HG02588 (cell line): ENCODE measurements at regions not wholly inside any gene's neighbourhood (a gene's known extent, or its start where the extent isn't known, plus 50 kb on each side); places are given as distances from the start of the nearest gene placed in this dataset.
"Not testable (repeated sequence)": the region's sequence is repeated elsewhere in the genome, so short reads cannot be mapped to it uniquely, and the experiment has no call there.

Experiments used
- ATAC-seq: cut with Tn5 transposase; IDR thresholded peaks from one replicate; pipeline ENCODE4 v1.9.1; 2021; ENCODE audit warnings: mild to moderate bottlenecking, moderate library complexity; ENCODE audit not compliant: unreplicated experiment

DNA sequence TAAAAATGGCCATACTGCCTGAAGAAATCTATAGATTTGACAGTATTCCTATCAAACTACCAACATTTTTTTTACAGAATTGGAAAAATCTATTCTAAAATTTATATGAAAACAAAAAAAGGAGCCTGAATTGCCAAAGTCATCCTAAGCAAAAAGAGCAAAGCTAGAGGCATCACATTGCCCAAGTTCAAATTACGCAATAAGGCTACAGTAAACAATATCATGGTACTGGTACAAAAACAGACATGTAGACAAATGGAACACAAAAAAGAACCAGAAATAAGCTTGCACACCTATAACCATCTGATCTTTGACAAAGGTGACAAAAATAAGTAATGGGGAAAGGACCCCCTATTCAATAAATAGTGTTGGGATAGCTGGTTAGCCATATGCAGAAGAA is 50.2 kb upstream of the THSD7B start:
- no peak for ATAC-seq

DNA sequence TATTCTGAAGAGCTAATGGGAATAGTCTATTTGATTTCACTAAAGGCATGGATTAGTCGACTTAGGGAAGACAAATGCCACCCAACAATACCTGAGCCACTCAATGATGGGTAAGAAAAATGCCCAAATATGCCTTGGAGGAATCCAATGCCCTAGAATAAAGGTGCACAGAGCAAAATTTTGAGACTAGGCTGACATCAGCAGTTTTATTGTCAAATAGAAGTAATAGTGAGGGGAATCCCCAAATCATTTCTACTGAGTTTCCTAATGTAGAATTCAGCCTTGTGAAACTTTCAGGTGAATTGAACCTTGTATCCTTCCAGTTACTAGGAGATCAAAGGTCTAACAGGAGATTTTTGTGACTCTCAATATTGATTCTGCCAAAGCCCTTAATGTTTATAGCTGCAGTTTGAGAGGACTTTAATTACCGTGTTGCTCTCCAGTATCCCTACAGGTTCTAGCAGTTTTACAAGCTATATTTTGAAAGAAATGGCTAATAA is 50.8 kb upstream of the THSD7B start:
- no peak for ATAC-seq

DNA sequence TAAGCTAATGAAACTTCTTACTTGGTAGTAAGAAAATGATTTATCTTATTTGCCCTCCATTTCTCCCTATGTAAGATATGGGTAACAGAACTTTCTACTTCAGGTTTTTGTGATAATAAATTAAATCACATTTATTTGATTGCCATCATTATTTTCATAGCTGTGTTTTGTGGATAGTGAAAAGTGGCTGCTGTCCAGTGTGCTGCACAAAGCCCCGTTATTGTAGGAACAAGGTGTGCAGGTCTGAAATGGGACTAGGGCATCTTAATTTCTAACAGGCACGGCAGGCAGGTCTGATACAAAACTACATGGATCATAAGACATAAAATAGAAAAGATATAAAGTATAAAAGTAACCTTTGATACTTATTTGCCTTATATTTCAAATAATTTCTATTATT is 51.6 kb upstream of the THSD7B start:
- no peak for ATAC-seq

DNA sequence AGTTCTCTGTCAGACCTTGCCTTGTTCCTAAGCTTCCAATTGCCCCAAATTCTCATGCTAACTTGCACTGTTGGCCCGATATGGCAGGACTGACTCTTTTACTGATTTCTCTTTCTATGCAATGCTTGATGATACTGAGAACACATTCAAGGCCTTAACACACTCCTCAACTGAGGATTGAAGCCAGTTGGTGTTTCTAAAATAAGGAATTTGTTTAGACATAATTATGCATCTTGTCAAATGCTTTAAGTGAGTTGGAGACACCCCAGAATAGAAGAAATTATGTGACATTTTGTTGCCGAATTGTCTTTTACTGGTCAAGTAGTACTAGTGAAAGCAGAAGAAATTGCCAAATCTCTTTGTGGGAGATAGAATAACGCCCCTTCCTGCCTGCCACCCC is 60.0 kb upstream of the THSD7B start:
- ATAC-seq: no peak

DNA sequence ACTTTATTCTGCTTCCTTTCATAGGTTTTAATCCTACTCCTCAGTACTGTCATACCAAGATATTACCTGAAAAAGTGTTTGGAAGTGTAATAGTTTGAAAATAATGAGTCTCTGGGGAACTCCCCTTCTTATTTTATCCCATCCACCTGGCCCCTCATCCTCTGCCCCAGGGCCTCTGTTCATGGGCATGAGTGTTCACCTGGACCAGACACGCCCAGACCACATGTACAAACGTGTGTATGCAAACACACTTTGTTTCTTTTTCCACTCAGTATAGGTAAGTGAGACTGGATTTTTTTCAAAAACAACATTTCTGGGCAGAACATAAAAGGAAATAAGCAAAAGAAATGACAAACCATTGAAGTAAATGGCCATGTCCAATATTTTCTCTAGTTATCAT is 62.1 kb upstream of the THSD7B start:
- no peak for ATAC-seq

DNA sequence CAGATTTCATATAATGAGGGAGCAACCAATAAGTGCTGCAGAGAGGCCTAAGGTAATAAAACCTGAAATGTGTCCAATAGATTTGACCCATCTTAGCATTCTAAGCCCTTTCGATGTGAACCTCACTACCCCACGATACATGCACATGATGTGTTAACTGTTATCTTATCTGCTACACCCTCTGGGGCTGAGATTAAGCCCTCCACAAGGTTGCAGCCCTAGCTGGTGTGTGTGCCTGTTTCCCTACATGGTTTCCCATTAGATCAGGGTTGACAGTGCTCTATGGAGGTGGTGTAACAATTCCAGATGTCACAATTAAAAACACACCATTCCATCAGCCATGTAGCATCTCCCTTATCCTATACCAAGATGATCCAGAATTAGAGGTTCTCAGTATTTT is 68.9 kb upstream of the THSD7B start:
- no peak for ATAC-seq

DNA sequence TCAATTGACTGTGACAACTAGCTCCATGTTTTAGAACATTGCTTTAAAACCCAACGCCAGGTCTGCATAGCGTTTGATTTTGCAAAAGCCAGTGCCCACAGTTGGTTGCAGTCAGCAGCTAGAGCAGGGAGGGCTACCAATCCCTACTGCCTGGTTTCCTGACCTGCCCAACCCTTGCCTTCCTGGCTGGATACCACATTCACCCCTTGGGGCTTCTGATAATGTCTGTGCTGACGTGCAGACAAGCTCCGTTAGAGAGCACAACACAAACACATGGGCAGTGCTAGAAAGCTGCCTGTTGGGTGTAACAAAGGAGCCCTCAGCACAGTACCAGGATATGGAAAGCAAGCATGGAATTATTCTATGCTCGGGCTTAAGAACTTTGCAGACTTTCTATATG is 71.4 kb upstream of the THSD7B start:
- no peak for ATAC-seq

DNA sequence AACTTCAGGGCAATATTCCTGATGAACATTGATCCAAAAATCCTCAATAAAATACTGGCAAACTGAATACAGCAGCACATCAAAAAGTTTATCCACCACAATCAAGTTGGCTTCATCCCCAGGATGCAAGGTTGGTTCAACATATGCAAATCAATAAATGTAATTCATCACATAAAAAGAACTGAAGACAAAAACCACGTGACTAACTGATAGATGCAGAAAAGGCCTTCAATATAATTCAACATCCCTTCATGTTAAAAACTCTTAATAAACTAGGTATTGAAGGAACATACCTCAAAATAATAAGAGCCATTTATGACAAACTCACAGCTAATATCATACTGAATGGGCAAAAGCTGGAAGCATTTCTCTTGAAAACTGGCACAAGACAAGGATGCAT is 85.3 kb upstream of the THSD7B start:
- not testable (repeated sequence) for ATAC-seq

DNA sequence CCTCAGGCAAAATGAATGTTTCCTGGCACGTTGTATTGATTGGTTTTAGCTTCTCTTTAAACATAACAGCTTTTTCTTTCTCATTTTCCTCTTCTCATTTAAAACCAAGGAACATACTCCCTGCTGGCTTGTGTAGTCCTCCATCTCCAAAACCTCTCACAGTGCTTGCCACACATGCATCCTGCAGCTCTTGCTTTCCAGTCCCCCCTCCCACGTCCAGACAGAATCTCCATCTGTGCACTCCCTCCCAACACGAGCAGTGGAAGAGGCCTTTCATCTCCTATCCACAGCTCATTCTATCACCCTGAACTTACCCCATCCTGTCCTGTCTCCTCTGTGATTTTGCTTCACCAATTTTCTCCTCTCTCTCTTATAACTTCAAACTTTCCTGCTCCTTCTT is 99.6 kb upstream of the THSD7B start:
- ATAC-seq: no peak

DNA sequence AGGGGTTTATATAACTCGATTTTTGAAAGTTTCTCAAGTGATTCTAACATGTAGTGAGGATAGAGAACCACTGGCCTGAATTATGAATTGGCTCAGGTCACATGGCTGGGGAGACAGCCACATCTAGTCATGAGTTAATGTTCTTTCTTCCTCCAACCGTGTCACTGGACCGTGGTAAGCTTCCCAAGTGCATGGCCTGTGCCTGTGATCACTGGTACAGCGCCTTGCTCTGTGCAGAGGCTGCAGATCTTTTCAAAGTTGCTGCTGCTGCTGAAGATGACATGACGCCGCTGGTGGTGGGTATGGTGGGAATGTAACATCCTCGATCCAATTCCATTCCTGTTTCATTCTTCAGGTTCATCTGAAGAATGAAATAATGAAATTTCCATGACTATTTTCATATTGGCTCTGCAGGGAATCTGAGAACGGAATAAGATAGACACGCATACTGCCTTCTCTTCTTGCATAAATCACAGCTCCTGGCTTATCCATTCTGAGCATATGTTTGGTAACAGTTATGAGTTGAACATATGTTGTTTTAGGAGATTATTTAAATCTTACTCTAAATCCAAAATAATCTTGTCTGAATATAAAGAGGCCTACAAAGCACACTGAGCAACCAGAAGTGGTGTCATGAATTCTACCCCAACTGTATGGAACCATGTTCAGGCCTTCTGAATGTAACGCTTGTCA is 100.5 kb upstream of the THSD7B start:
- no peak for ATAC-seq

DNA sequence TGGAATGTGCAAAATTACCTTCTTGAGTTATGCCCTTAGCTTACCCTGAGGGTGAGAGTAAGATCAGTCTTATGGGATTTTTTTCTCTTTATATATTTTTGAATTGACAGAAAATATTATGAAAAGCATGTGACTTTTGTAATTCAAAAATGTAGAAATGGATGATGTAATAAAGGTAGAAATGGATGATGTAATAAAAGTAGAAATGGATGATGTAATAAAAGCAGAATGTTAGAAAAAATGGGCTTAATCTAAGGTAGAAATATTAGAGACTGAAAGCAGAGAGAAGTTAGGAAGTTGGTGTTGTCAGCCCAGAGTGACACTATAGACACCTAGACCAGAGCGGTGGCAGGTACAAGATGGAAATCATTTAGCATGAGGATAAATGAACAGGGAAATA is 107.1 kb upstream of the THSD7B start:
- ATAC-seq: no peak

DNA sequence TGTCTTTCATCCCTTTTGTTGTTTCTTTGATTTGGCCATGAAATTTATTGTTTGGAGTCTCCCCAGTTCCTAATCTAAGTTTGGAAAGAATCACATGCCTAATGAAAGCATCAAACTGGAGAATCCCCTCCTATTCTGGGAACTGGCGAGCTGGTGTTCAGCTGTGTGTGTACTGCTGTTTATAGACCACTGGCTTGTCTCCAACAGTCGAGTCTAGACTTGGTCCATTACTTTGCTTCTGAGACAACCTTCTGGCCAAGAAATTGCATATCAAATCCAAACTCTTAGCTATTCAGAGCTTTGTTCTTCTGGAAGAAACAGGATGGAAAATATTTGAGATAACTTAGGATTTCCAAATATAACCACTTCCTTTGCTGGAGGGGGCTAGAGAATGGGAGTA is 111.5 kb upstream of the THSD7B start:
- ATAC-seq: no peak

DNA sequence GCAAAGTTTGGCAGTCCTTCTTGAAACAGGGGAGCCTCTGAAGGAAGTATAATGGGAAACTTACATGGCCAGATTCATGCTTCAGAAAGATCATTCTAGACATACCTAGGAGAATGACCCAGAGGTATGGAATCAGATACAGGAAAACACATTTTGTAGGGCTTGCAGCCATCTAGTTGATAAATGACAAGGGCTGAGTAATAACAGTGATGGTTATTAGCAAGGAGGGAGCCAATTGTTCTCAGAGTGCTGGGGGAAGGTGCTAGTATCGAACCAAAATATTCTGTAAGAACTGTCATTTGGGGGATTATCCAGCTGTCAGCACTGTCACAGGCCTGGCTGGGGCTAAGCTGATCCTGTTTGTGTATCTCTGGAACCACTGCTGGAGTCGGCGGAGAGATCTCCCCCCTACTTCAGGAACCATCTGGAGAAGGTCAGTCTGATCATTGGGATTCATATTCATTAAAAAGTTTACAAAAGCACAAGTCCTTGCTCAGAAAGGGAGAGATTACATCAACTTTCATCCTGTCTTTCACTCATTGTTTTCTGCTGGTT is 113.8 kb upstream of the THSD7B start:
- ATAC-seq: no peak

DNA sequence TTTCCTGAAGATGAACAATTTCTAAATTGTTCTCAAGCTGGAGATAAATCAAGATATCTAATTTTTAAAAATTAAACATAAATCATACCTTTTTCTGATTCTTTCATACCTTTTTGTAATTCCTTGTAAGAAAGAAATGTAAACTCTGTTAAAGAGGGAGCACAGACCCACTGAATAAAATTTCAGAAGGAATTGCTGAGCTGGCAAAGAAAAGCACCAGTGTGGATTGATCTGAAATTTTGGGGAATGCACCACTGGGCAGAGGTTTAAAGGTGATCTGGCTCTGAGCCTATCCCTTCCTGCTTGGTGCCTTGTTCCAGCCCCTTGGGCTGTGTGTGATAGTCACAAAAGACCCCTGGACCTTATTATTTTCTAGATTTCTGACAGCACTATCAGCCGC is 118.3 kb upstream of the THSD7B start:
- ATAC-seq: no peak

DNA sequence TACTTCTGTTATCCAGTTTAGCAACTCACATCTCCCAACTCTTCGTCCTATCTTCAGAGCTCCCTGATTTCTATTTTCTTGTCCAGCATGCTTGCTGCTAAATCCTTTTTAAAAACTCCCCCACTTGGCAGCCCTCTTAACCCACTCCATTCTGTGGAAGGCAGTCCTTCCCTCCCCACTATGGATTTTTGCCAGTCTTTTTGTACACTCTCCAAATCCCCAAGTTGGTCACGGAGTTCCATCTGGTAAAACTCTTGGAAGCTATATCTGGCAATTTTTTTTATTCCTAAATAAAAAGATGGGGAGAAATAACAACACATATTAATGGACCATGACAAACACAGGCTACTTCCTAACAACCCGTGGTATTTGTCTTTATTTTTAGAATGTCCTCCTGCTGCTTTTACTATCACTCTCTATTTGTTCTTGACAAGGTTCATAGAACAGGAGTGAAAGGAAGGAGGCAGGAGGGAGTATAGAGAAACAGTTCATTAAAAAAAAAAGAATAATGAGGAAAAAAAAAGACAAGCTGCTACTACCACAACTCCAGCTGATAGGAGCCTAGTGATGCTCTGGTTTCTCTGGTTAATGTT is 120.0 kb upstream of the THSD7B start:
- no peak for ATAC-seq

DNA sequence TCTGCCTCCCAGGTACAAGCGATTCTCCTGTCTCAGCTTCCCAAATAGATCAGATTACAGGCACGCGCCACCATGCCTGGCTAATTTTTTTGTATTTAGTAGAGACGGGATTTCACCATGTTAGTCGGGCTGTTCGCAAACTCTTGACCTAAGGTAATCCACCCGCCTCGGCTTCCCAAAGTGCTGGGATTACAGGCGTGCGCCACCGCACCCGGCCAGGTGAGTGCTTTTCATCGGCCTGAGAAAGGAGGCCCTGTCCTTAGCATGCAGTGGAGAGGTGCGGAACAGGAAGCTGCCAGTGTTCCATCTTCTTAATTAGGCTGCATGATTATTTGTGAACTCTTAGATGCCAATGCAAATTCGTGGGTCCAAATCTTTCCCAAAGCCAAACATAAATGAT is 125.7 kb upstream of the THSD7B start:
- no peak for ATAC-seq

DNA sequence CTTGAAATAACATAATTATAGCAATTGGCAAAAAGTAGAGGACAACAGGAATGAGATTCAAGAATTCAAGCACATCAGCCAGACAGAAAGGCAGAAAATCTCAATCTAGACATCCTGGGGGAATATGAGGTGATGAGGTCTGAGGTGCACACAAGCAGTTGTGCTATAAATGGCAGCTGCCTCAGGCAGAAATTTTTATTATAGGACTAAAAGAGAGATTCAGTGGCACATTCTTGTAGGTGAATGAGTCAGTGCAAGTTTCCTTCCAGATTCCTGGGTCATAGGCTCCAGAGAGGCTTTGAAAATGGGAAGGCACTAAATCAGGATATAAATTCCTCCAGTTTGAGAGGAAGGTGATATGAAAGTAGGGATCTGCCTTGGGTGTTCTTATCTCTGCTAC is 127.2 kb upstream of the THSD7B start:
- ATAC-seq: no peak

DNA sequence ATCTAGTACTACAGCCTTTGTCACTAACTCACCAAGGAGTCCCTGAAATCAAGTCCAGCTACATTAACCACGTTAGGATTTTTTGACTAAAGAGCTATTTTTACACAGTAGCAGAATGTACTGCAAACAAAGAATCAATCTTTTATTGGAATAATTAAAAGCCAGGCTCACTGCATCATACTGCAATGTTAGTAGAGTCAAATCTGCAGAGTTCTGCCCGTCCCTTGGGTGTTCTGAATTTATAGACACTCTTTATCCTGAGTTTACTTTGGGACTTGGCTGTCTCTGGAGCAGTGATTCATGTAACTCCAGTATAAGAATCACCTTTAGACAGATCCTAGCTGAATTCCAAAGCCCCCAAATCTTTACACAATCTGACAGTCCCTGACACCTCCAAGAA is 127.9 kb upstream of the THSD7B start:
- no peak for ATAC-seq

DNA sequence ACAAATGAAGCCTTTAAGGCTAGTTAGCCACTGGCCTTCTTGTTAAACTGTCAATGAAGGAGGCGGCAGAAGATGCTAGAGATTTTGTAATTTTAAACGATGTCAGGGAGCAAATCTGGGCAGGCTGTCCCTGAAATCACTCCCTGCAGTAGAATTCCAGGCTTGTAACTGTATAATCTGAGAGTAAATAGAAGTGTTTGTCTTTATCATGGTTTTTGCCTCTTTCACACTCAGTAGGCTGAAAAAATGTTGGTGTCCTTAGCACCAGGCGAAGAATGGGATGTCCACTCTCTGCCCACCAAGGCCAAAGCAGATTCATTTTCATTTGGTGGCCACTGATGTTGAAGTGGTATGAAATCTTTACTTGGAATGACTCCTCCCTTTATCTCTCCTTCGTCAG is 136.9 kb upstream of the THSD7B start:
- no peak for ATAC-seq

DNA sequence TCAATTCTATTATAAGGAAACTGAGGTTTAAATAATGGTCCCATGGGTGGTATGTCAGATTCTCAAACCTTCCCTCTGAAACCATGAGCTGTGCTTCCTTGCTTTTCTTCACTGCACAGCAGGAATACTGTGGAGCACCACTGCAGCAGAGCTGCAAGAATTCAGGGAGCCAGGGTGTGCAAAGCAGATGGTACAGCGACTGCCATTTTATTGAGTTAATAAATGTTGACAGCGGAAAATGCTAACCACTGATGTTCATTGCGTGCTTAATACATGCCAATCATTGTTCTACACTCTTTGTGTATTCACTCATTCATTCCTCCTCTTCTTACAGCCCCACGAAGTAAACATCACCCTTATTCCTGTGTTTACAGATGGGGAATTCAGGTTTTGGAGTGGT is 152.2 kb upstream of the THSD7B start:
- ATAC-seq: no peak

DNA sequence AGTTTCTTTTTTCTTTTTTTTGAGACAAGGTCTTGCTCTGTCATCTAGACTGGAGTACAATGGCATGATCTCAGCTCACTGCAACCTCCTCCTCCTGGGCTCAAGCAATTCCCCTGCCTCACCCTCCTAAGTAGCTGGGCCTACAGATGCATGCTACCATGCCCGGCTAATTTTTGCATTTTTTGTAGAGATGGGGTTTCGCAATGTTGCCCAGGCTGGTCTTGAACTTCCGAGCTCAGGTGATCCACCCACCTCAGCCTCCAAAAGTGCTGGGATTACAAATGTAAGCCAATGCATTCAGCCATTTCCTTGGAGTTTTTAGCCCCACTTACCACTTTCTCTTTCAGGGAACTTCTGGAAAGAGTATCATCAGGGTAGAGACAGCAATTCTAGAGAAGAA is 153.3 kb upstream of the THSD7B start:
- no peak for ATAC-seq

DNA sequence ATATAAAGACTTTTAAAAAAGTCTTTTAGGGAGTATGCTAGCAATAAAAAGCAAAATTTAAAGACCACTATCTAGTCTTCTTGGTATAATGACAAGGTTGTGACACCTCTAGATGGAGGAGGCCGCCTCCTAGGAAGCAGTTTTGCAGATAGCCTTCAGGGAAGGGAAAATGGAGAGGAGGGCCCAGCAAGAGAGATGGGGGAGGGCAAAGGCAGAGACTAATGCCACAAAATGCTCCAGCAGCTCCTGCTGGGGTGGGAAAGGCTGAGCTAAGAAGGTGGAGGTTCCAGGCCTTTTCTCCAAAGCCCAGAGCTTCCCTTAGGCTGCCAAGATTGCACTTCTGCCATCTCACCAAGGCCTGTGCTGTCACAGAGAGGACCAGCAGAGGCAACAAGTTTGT is 153.9 kb upstream of the THSD7B start:
- no peak for ATAC-seq
